IMR-90 (cell line): ENCODE measurements at regions not wholly inside any gene's neighbourhood (a gene's known extent, or its start where the extent isn't known, plus 50 kb on each side); places are given as distances from the start of the nearest gene placed in this dataset.

Source experiments
- ATAC-seq: fragments of 200-7000 bp; cut with Tn5 transposase; 2 replicates; pipeline ENCODE4 v1.9.1; 2020; ENCODE audit warnings: low read depth, mild to moderate bottlenecking, moderate library complexity
- BruUV-seq: library from RNA; stranded (reverse); fragments of 400-500 nt; replicated peaks from 2 replicates; lab custom pipeline; 2021; lab: Mats Ljungman, UMichigan
- CTCF ChIA-PET: fragments of 300-600 bp; formaldehyde crosslinking; extraction: SDS; loops from one replicate; lab custom pipeline; 2021; ENCODE audit warnings: antibody characterized with exemption; lab: Yijun Ruan, JAX
- POLR2A ChIA-PET: fragments of 300-600 bp; sonication (Branson Sonifier 250); formaldehyde crosslinking; loops from one replicate; lab custom pipeline; 2022; ENCODE audit warnings: antibody characterized with exemption; ENCODE audit not compliant: unreplicated experiment; lab: Charles Lee
- DNase-seq: peaks from one replicate; pipeline ENCODE4 v3.0.0; 2013
- H2AFZ ChIP-seq: replicated peaks from 2 replicates; pipeline ENCODE3; 2013; ENCODE audit warnings: low read length, mild to moderate bottlenecking; ENCODE audit not compliant: poor library complexity
- H2AK5ac ChIP-seq: 2 replicates; pipeline ENCODE4 v1.6.1; 2013; ENCODE audit warnings: low read depth, low read length, inconsistent platforms
- H2AK9ac ChIP-seq: replicated peaks from 2 replicates; pipeline ENCODE3; 2013; ENCODE audit warnings: mild to moderate bottlenecking, low read depth, low read length, moderate library complexity; ENCODE audit not compliant: poor library complexity
- H2BK120ac ChIP-seq: 2 replicates; pipeline ENCODE4 v1.6.1; 2013; ENCODE audit warnings: low read depth, low read length, inconsistent platforms
- H2BK15ac ChIP-seq: 3 replicates; pipeline ENCODE4 v1.6.1; 2013; ENCODE audit warnings: low read depth, low read length, inconsistent platforms
- H2BK20ac ChIP-seq: 2 replicates; pipeline ENCODE4 v1.6.1; 2013; ENCODE audit warnings: low read depth, mild to moderate bottlenecking, inconsistent platforms, low read length, moderate library complexity
- H2BK5ac ChIP-seq: 2 replicates; pipeline ENCODE4 v1.6.1; 2013; ENCODE audit warnings: mild to moderate bottlenecking, low read depth, low read length, inconsistent platforms; ENCODE audit not compliant: poor library complexity, severe bottlenecking
- H3K14ac ChIP-seq: replicated peaks from 2 replicates; pipeline ENCODE4 v1.6.1; 2013; ENCODE audit warnings: low read depth, low read length, inconsistent platforms
- H3K18ac ChIP-seq: 2 replicates; pipeline ENCODE4 v1.6.1; 2013; ENCODE audit warnings: low read depth, low read length, control low read depth
- H3K23ac ChIP-seq: 2 replicates; pipeline ENCODE4 v1.6.1; 2013; ENCODE audit warnings: low read depth, low read length, inconsistent platforms
- H3K27ac ChIP-seq: 2 replicates; pipeline ENCODE4 v1.5.1; 2013; ENCODE audit warnings: mild to moderate bottlenecking, control low read depth, low read length; ENCODE audit not compliant: insufficient read depth
- H3K27me3 ChIP-seq: 2 replicates; pipeline ENCODE4 v1.6.1; 2013; ENCODE audit warnings: low read length; ENCODE audit not compliant: control insufficient read depth, insufficient read depth
- H3K36me3 ChIP-seq: 2 replicates; pipeline ENCODE4 v1.6.1; 2013; ENCODE audit warnings: low read length, mixed read lengths; ENCODE audit not compliant: control insufficient read depth, insufficient read depth
- H3K4ac ChIP-seq: 2 replicates; pipeline ENCODE4 v1.6.1; 2013; ENCODE audit warnings: low read depth, low read length, inconsistent platforms
- H3K4me1 ChIP-seq: 2 replicates; pipeline ENCODE4 v1.6.1; 2013; ENCODE audit warnings: low read length, mixed read lengths; ENCODE audit not compliant: control insufficient read depth, insufficient read depth
- H3K4me2 ChIP-seq: 2 replicates; pipeline ENCODE4 v1.6.1; 2013; ENCODE audit warnings: low read depth, mild to moderate bottlenecking, control low read depth, low read length, moderate library complexity
- H3K4me3 ChIP-seq: 2 replicates; pipeline ENCODE4 v1.5.1; 2013; ENCODE audit warnings: low read depth, mild to moderate bottlenecking, control low read depth, low read length, moderate library complexity; ENCODE audit not compliant: insufficient read depth
- H3K56ac ChIP-seq: 2 replicates; pipeline ENCODE4 v1.6.1; 2013; ENCODE audit warnings: low read length, inconsistent platforms; ENCODE audit not compliant: insufficient read depth; ENCODE audit errors: extremely low read depth
- H3K79me1 ChIP-seq, 2 experiments: 2 replicates each; pipeline ENCODE4 v1.6.1; 2013; ENCODE audit warnings: low read length in 2 of 2, inconsistent platforms in 1 of 2, low read depth in 1 of 2
- H3K9ac ChIP-seq: 2 replicates; pipeline ENCODE4 v1.6.1; 2013; ENCODE audit warnings: low read depth, low read length, control low read depth
- H3K9me1 ChIP-seq: 2 replicates; pipeline ENCODE4 v1.6.1; 2013; ENCODE audit warnings: low read length, inconsistent platforms; ENCODE audit not compliant: insufficient read depth
- H3K9me3 ChIP-seq: 2 replicates; pipeline ENCODE4 v1.6.1; 2013; ENCODE audit warnings: low read length; ENCODE audit not compliant: control insufficient read depth, insufficient read depth
- H4K20me1 ChIP-seq: 2 replicates; pipeline ENCODE4 v1.6.1; 2013; ENCODE audit warnings: low read length, inconsistent platforms; ENCODE audit not compliant: insufficient read depth
- H4K5ac ChIP-seq: 2 replicates; pipeline ENCODE4 v1.6.1; 2013; ENCODE audit warnings: mild to moderate bottlenecking, low read depth, low read length, control low read depth
- H4K8ac ChIP-seq, 2 experiments: 2 replicates each; pipeline ENCODE4 v1.6.1; 2013; ENCODE audit warnings: low read depth in 2 of 2, low read length in 2 of 2, control low read depth in 1 of 2, inconsistent platforms in 1 of 2
- H4K91ac ChIP-seq: 2 replicates; pipeline ENCODE4 v1.6.1; 2013; ENCODE audit warnings: low read depth, low read length, inconsistent platforms; ENCODE audit not compliant: insufficient read depth
- CHD1 ChIP-seq: IDR thresholded peaks from 2 replicates; pipeline ENCODE4 v1.6.1; 2012; ENCODE audit warnings: low read depth, low read length, improper control_type of control experiment
- CTCF ChIP-seq: conservative IDR thresholded peaks from 2 replicates; pipeline ENCODE4 v1.5.1; 2012; ENCODE audit warnings: mild to moderate bottlenecking, low read depth, low read length, improper control_type of control experiment
- ELK1 ChIP-seq: fragments of 150-350 bp; IDR thresholded peaks from 2 replicates; pipeline ENCODE4 v1.6.1; 2016; ENCODE audit warnings: low read depth, mild to moderate bottlenecking, low read length, moderate library complexity, borderline replicate concordance
- FOS ChIP-seq: fragments of 150-350 bp; IDR thresholded peaks from 2 replicates; pipeline ENCODE4 v1.6.1; 2016; ENCODE audit warnings: low read depth, low read length
- MAZ ChIP-seq: IDR thresholded peaks from 2 replicates; pipeline ENCODE4 v1.6.1; 2012; ENCODE audit warnings: low read depth, mild to moderate bottlenecking, low read length, improper control_type of control experiment, moderate library complexity, borderline replicate concordance
- MXI1 ChIP-seq: IDR thresholded peaks from 2 replicates; pipeline ENCODE4 v1.6.1; 2012; ENCODE audit warnings: low read depth, mild to moderate bottlenecking, low read length, moderate library complexity, borderline replicate concordance
- NFE2L2 ChIP-seq: fragments of 150-350 bp; IDR thresholded peaks from 2 replicates; pipeline ENCODE4 v1.6.1; 2016; ENCODE audit warnings: low read depth, mild to moderate bottlenecking, low read length
- RCOR1 ChIP-seq: IDR thresholded peaks from 2 replicates; pipeline ENCODE4 v1.6.1; 2012; ENCODE audit warnings: mild to moderate bottlenecking, low read length, improper control_type of control experiment; ENCODE audit not compliant: insufficient replicate concordance
- RFX5 ChIP-seq: IDR thresholded peaks from 2 replicates; pipeline ENCODE4 v1.8.0; 2012; ENCODE audit warnings: low read depth, mild to moderate bottlenecking, low read length, moderate library complexity
- SMC3 ChIP-seq: fragments of 150-350 bp; IDR thresholded peaks from 2 replicates; pipeline ENCODE4 v1.6.1; 2016; ENCODE audit warnings: low read depth, mild to moderate bottlenecking, antibody characterized with exemption, low read length, moderate library complexity
- WGBS, 2 experiments: methylation state at CpG; one replicate each; pipeline versions ENCODE4 v1.1.5 to v1.1.7; 2013; ENCODE audit warnings: missing lambda C conversion rate in 2 of 2; ENCODE audit not compliant: insufficient read length in 1 of 2; ENCODE audit errors: extremely low coverage in 2 of 2; 5-methylcytosine and 5-hydroxymethylcytosine counted together
- dilution Hi-C: fragments of 300-500 bp; cut with HindIII; formaldehyde crosslinking; loops from one replicate; pipeline ENCODE4 v1.14.3; 2018; ENCODE audit warnings: low sequenced_read_pairs; ENCODE audit not compliant: unreplicated experiment
- in situ Hi-C: fragments of 300-500 bp; cut with MboI; formaldehyde crosslinking; loops from 3 replicates; pipeline ENCODE4 v1.14.3; 2019; ENCODE audit warnings: low sequenced_read_pairs, inconsistent platforms, mixed read lengths
- intact Hi-C: fragments of 100-400 bp; cut with micrococcal nuclease; formaldehyde crosslinking; loops from 2 replicates; pipeline ENCODE4 v1.10.0; 2022

GRCh38 chr5:170168002-170168401 is 62.3 kb downstream of the FOXI1 start:
- Histone ChIP-seq H2BK5ac (no peak overlapping the region), H3K36me3 (no peaks in the 10 kb centered on the region), H4K91ac (no peak overlapping the region), H3K56ac (no peak overlapping the region), H2AK9ac (no peak overlapping the region), H2AK5ac (no peak overlapping the region), H4K8ac (no peak overlapping the region), H3K23ac (no peak overlapping the region), H3K4ac (no peak overlapping the region), H3K4me3 (no peak overlapping the region), H3K4me2 (no peak overlapping the region), H4K20me1 (no peaks in the 10 kb centered on the region), H3K9me1 (no peaks in the 10 kb centered on the region), H2AFZ (no peak overlapping the region), H3K27ac (no peak overlapping the region), H2BK120ac (no peak overlapping the region), H2BK15ac (no peak overlapping the region), H3K27me3 (no peaks in the 10 kb centered on the region; the same call in none of the 2 replicates), H3K79me1 (no peaks in the 10 kb centered on the region), H3K9me3 (no peaks in the 10 kb centered on the region), H2BK20ac (no peak overlapping the region), H3K14ac (no peak overlapping the region), H4K5ac (no peak overlapping the region), H3K9ac (no peak overlapping the region), H3K18ac (no peak overlapping the region), H3K4me1 (no peaks in the 10 kb centered on the region)
- ChIA-PET POLR2A (no interaction called here), CTCF (no interaction called here)
- no TSS peak for BruUV-seq
- intact Hi-C loops (no loop called here), in situ Hi-C loops (no loop called here), dilution Hi-C loops (no loop called here)
- DNase-seq (no peak), ATAC-seq (no peak)
- no peak for TF ChIP-seq RCOR1
- TF ChIP-seq FOS: no peak
- no peak for TF ChIP-seq CTCF
- no peak for TF ChIP-seq CHD1
- no peak for TF ChIP-seq SMC3
- TF ChIP-seq RFX5: no peak
- no peak for TF ChIP-seq MAZ
- TF ChIP-seq NFE2L2: no peak
- no peak for TF ChIP-seq ELK1
- TF ChIP-seq MXI1: no peak
- WGBS, 2 experiments: no CpG with 5 or more reads among the region's 2 CpGs
